T-cell (primary cell): ENCODE measurements at regions not wholly inside any gene's neighbourhood (a gene's known extent, or its start where the extent isn't known, plus 50 kb on each side); places are given as distances from the start of the nearest gene placed in this dataset.

Experiments used
- ATAC-seq, 4 experiments: fragments of 200-7000 bp in 3 of 4; fragments of 150-1000 bp in 1 of 4; cut with Tn5 transposase; replicated peaks in 1 of 4; 1 replicate in 3 of 4; 2 replicates in 1 of 4; pipeline ENCODE4 v1.10.0; 2021; ENCODE audit warnings: moderate library complexity in 3 of 4, mild to moderate bottlenecking in 2 of 4, moderate number of reproducible peaks in 1 of 4
- CTCF ChIA-PET, 2 donors: fragments of 300-600 bp; sonication (Branson Sonifier 250); formaldehyde crosslinking; loops; one replicate each; lab custom pipeline; 2022; ENCODE audit warnings: antibody characterized with exemption in 2 of 2; lab: Charles Lee
- POLR2A ChIA-PET, 2 donors: fragments of 300-600 bp; sonication (Branson Sonifier 250); formaldehyde crosslinking; loops; one replicate each; lab custom pipeline; 2022; ENCODE audit warnings: antibody characterized with exemption in 2 of 2; lab: Charles Lee
- DNase-seq, 35 experiments: peaks; one replicate each; pipeline versions ENCODE4 v3.0.0 to v3.0.0-alpha.2; 2013 to 2023
- H3K27ac ChIP-seq: one replicate; pipeline ENCODE4 v1.5.1; 2013; ENCODE audit warnings: low read length
- H3K27me3 ChIP-seq, 2 experiments: replicated peaks in 1 of 2; 1 replicate in 1 of 2; 2 replicates in 1 of 2; pipeline versions ENCODE4 v1.6.1 to v1.7.0; 2013; ENCODE audit warnings: low read length in 1 of 2, mixed read lengths in 1 of 2; ENCODE audit not compliant: control insufficient read depth in 2 of 2, insufficient read depth in 2 of 2; ENCODE audit errors: extremely low read depth in 1 of 2
- H3K36me3 ChIP-seq, 2 donors: 1 replicate in 1 of 2; 2 replicates in 1 of 2; pipeline versions ENCODE4 v1.6.1 to v1.7.0; 2013; ENCODE audit warnings: low read length in 1 of 2; ENCODE audit not compliant: control insufficient read depth in 2 of 2, insufficient read depth in 1 of 2; ENCODE audit errors: extremely low read depth in 1 of 2
- H3K4me1 ChIP-seq, 2 experiments: 1 replicate in 1 of 2; 2 replicates in 1 of 2; pipeline versions ENCODE4 v1.6.1 to v1.7.0; 2013; ENCODE audit warnings: low read length in 2 of 2, mixed read lengths in 1 of 2; ENCODE audit not compliant: insufficient read depth in 2 of 2, control insufficient read depth in 1 of 2; ENCODE audit errors: extremely low read depth in 1 of 2
- H3K4me3 ChIP-seq, 2 donors: 1 replicate in 1 of 2; 2 replicates in 1 of 2; pipeline versions ENCODE4 v1.5.1 to v1.7.0; 2013; ENCODE audit warnings: mild to moderate bottlenecking in 2 of 2, low read length in 1 of 2, moderate library complexity in 1 of 2; ENCODE audit not compliant: control insufficient read depth in 1 of 2; ENCODE audit errors: extremely low read depth in 1 of 2
- H3K9me3 ChIP-seq: 2 replicates; pipeline ENCODE4 v1.7.0; 2013
- H3K27ac Mint-ChIP-seq, 2 donors: one replicate each; pipeline ENCODE4 v1.8.0; 2020 to 2021; ENCODE audit warnings: mild to moderate bottlenecking in 2 of 2, mixed read lengths in 2 of 2
- H3K27me3 Mint-ChIP-seq, 2 donors: one replicate each; pipeline ENCODE4 v1.8.0; 2021 to 2022; ENCODE audit warnings: mixed read lengths in 2 of 2
- H3K36me3 Mint-ChIP-seq: one replicate; pipeline ENCODE4 v1.8.0; 2021; ENCODE audit warnings: mixed read lengths
- H3K4me1 Mint-ChIP-seq, 3 donors: one replicate each; pipeline ENCODE4 v1.8.0; 2020 to 2022; ENCODE audit warnings: mixed read lengths in 3 of 3, mild to moderate bottlenecking in 1 of 3
- H3K4me3 Mint-ChIP-seq, 3 donors: one replicate each; pipeline ENCODE4 v1.8.0; 2020 to 2022; ENCODE audit warnings: mild to moderate bottlenecking in 3 of 3, mixed read lengths in 3 of 3, moderate library complexity in 3 of 3
- H3K9me3 Mint-ChIP-seq, 3 donors: one replicate each; pipeline ENCODE4 v1.8.0; 2020 to 2022; ENCODE audit warnings: mixed read lengths in 3 of 3
- WGBS: methylation state at CpG from one replicate; pipeline ENCODE4 v1.1.5; 2013; ENCODE audit warnings: missing lambda C conversion rate; ENCODE audit not compliant: insufficient coverage; 5-methylcytosine and 5-hydroxymethylcytosine counted together

DNA sequence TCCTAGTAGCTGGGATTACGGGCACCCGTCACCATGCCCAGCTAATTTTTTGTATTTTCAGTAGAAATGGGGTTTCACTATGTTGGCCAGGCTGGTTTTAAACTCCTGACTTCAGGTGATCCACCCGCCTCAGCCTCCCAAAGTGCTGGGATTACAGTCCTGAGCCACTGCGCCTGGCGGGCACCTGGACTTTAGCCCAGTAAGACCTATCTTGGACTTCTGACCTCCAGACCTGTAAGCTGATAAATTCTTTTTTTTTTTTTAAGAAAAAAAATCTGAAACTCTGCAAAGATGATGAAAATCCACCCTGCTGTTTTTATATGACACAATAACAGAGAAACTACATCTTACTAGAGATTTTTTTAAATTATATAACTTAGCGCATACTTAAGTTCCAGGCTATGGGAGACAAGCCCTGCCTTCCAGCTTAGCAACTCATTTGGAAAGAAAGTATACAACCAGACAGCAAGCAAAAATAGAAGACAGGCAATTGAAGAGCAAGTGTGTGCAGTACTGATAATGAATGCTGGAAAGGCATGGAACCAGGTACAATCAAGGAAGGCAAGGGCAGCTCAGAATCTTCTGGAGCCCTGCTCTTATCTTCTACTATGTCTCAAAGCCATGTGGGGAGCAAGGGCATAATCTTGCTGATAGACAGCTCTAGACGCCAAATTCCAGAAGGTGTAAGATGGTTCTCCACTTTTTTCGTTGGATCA, 104.2 kb downstream of the CD83 start:
- POLR2A ChIA-PET: no interaction called here

GRCh38 chr6:14222956-14223355, 105.4 kb downstream of the CD83 start:
- Histone ChIP-seq H3K4me3 (no peak overlapping the region), H3K36me3 (no peaks in the 10 kb centered on the region), H3K9me3 (no peaks in the 10 kb centered on the region), H3K27ac (no peak overlapping the region), H3K27me3 (peaks cover 0 to 4% of the 10 kb centered on the region in 2 experiments), H3K4me1 (peaks cover 0 to 6% of the 10 kb centered on the region in 2 experiments)
- peaks cover 9% of the 10 kb centered on the region for H3K36me3 Mint-ChIP-seq
- no peak for ATAC-seq
- peaks cover 2 to 7% (median 7%) of the 10 kb centered on the region in 3 donors for H3K4me1 Mint-ChIP-seq
- no peak for DNase-seq
- WGBS: 93% methylated on average over 4 of the region's 8 CpGs
- H3K27me3 Mint-ChIP-seq: peaks cover 0 to 5% of the 10 kb centered on the region in 2 donors
- POLR2A ChIA-PET: no interaction called here
- no peak overlapping the region for H3K4me3 Mint-ChIP-seq
- H3K27ac Mint-ChIP-seq: no peak overlapping the region
- CTCF ChIA-PET: no interaction called here
- peaks cover 0 to 5% (median 0%) of the 10 kb centered on the region in 3 donors for H3K9me3 Mint-ChIP-seq

More for the DNA sequence above, 104.2 kb downstream of the CD83 start:
- H3K27ac ChIP-seq: no peak overlapping the region
- Mint-ChIP-seq H3K9me3 (peaks cover 0 to 5% (median 0%) of the 10 kb centered on the region in 3 donors), H3K4me3 (no peak overlapping the region), H3K36me3 (peaks cover 9% of the 10 kb centered on the region), H3K4me1 (peaks cover 0 to 6% (median 6%) of the 10 kb centered on the region in 3 donors), H3K27me3 (peaks cover 0 to 5% of the 10 kb centered on the region in 2 donors), H3K27ac (no peak overlapping the region)
- H3K27me3 ChIP-seq: peaks cover 0 to 4% of the 10 kb centered on the region in 2 experiments
- no peak overlapping the region for H3K4me3 ChIP-seq
- DNase-seq (no peak), ATAC-seq (no peak)
- H3K9me3 ChIP-seq: no peaks in the 10 kb centered on the region
- CTCF ChIA-PET: no interaction called here
- H3K4me1 ChIP-seq: peaks cover 0 to 6% of the 10 kb centered on the region in 2 experiments
- no peaks in the 10 kb centered on the region for H3K36me3 ChIP-seq
- 100% methylated on average over 1 of the region's 8 CpGs for WGBS

- peaks cover 6 to 10% of the 10 kb centered on the region in 2 experiments for H3K4me1 ChIP-seq
- Mint-ChIP-seq H3K36me3 (peaks cover 9% of the 10 kb centered on the region), H3K27ac (no peak overlapping the region), H3K9me3 (peaks cover 0 to 5% (median 0%) of the 10 kb centered on the region in 3 donors), H3K4me3 (no peak overlapping the region), H3K27me3 (peaks cover 0 to 5% of the 10 kb centered on the region in 2 donors), H3K4me1 (peaks cover 12 to 16% (median 15%) of the 10 kb centered on the region in 3 donors)
- no CpG with 5 or more reads among the region's 8 CpGs for WGBS
- no peaks in the 10 kb centered on the region for H3K9me3 ChIP-seq
- peaks cover 0 to 4% of the 10 kb centered on the region in 2 experiments for H3K27me3 ChIP-seq
- no peak overlapping the region for H3K27ac ChIP-seq
- no peaks in the 10 kb centered on the region for H3K36me3 ChIP-seq
- no peak overlapping the region for H3K4me3 ChIP-seq
- ATAC-seq (no peak), DNase-seq (no peak)
- POLR2A ChIA-PET: interaction anchor here in 1 of 2 donors (0.6 kb wide), 1 partner anchor 1031 kb away, joined by 16 read pairs; no protein-coding TSS in a partner anchor
- CTCF ChIA-PET: interaction anchor here in 1 of 2 donors (0.6 kb wide), 1 partner anchor 912 kb away, joined by 3 read pairs; no protein-coding TSS in a partner anchor
Measured at GRCh38 chr6:14224359-14225103, 107.0 kb downstream of the CD83 start.

- peaks cover 0 to 4% of the 10 kb centered on the region in 2 experiments for H3K27me3 ChIP-seq
- H3K4me3 ChIP-seq: no peak overlapping the region
- no peaks in the 10 kb centered on the region for H3K36me3 ChIP-seq
- Mint-ChIP-seq H3K9me3 (peaks cover 0 to 5% (median 0%) of the 10 kb centered on the region in 3 donors), H3K27me3 (peaks cover 0 to 2% of the 10 kb centered on the region in 2 donors), H3K4me1 (peaks cover 12 to 16% (median 15%) of the 10 kb centered on the region in 3 donors), H3K4me3 (no peak overlapping the region), H3K27ac (no peak overlapping the region), H3K36me3 (peaks cover 9% of the 10 kb centered on the region)
- ChIA-PET CTCF (no interaction called here), POLR2A (no interaction called here)
- ATAC-seq (no peak), DNase-seq (no peak)
- peaks cover 6 to 10% of the 10 kb centered on the region in 2 experiments for H3K4me1 ChIP-seq
- no CpG with 5 or more reads among the region's 2 CpGs for WGBS
- H3K27ac ChIP-seq: no peak overlapping the region
- no peaks in the 10 kb centered on the region for H3K9me3 ChIP-seq
Measured at GRCh38 chr6:14226051-14226660, 108.6 kb downstream of the CD83 start.

- Histone ChIP-seq H3K9me3 (no peaks in the 10 kb centered on the region), H3K27me3 (no peaks in the 10 kb centered on the region), H3K36me3 (no peaks in the 10 kb centered on the region), H3K4me1 (peaks cover 6 to 10% of the 10 kb centered on the region in 2 experiments), H3K27ac (no peak overlapping the region), H3K4me3 (peak overlapping the region in 1 of 2 donors; percentile 2)
- peaks cover 0 to 5% (median 0%) of the 10 kb centered on the region in 3 donors for H3K9me3 Mint-ChIP-seq
- H3K27me3 Mint-ChIP-seq: no peaks in the 10 kb centered on the region
- no peak overlapping the region for H3K27ac Mint-ChIP-seq
- ATAC-seq (peak; percentile 43 to 86 (median 61)), DNase-seq (peak in 17 of 35 experiments; percentile 4 to 65 (median 14))
- WGBS: 20% methylated on average over 6 of the region's 7 CpGs
- ChIA-PET CTCF (interaction anchor here in 1 of 2 donors (0.6 kb wide), 1 partner anchor 12 kb away, joined by 3 read pairs; no protein-coding TSS in a partner anchor), POLR2A (interaction anchor here in 1 of 2 donors (0.6 kb wide), 1 partner anchor 141 kb away, joined by 3 read pairs; no protein-coding TSS in a partner anchor)
- H3K36me3 Mint-ChIP-seq: peaks cover 9% of the 10 kb centered on the region
- H3K4me3 Mint-ChIP-seq: no peak overlapping the region
- H3K4me1 Mint-ChIP-seq: peaks cover 19 to 25% (median 24%) of the 10 kb centered on the region in 3 donors
Measured at GRCh38 chr6:14228571-14228970, 111.0 kb downstream of the CD83 start.

DNA sequence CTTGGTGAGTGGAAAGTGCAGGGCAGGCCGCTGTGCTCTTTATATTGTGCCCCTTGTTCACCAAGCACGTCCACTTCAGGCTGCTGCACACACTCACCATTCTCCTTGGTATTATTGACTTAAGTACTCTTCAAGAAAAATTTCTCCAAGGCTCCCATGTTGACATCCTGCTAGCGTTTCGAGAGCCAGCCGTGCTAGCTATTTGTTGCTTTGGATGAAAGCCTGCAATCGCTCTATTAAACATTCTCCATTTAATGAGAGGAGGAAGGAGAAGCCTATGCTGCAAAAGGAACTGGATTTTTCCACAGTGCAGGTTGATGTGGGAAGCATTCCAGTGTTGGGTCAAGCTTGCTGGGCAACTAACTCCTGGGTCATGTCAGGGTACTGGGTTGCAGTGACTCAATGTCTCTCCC, 113.5 kb downstream of the CD83 start:
- WGBS: no CpG with 5 or more reads among the region's 6 CpGs
- H3K36me3 Mint-ChIP-seq: peaks cover 5% of the 10 kb centered on the region
- Histone ChIP-seq H3K27me3 (peaks cover 0 to 4% of the 10 kb centered on the region in 2 experiments), H3K27ac (no peak overlapping the region), H3K4me1 (peaks cover 4 to 6% of the 10 kb centered on the region in 2 experiments), H3K9me3 (no peaks in the 10 kb centered on the region), H3K36me3 (no peaks in the 10 kb centered on the region), H3K4me3 (no peak overlapping the region)
- DNase-seq: no peak
- ChIA-PET POLR2A (no interaction called here), CTCF (no interaction called here)
- ATAC-seq: no peak
- H3K4me1 Mint-ChIP-seq: peaks cover 13 to 24% (median 20%) of the 10 kb centered on the region in 3 donors
- no peak overlapping the region for H3K27ac Mint-ChIP-seq
- peaks cover 0 to 5% (median 0%) of the 10 kb centered on the region in 3 donors for H3K9me3 Mint-ChIP-seq
- no peak overlapping the region for H3K4me3 Mint-ChIP-seq
- no peaks in the 10 kb centered on the region for H3K27me3 Mint-ChIP-seq
